Liver (tissue), 8 donors: ENCODE measurements at regions not wholly inside any gene's neighbourhood (a gene's known extent, or its start where the extent isn't known, plus 50 kb on each side); places are given as distances from the start of the nearest gene placed in this dataset.

Experiments
- DNase-seq: peaks from one replicate; pipeline ENCODE4 v3.0.0-alpha.2; 2017; ENCODE audit warnings: low spot score
- H3K27ac ChIP-seq, 2 donors: one replicate each; pipeline ENCODE4 v1.7.0; 2013; ENCODE audit warnings: inconsistent platforms in 2 of 2, low read length in 2 of 2, control low read depth in 1 of 2, low read depth in 1 of 2, mild to moderate bottlenecking in 1 of 2
- H3K27me3 ChIP-seq, 4 donors: one replicate each; pipeline versions ENCODE4 v1.6.1 to v1.7.0; 2013; ENCODE audit warnings: low read length in 3 of 4, inconsistent platforms in 1 of 4, mild to moderate bottlenecking in 1 of 4, moderate library complexity in 1 of 4; ENCODE audit not compliant: control insufficient read depth in 4 of 4, insufficient read depth in 4 of 4
- H3K36me3 ChIP-seq, 4 donors: one replicate each; pipeline versions ENCODE4 v1.6.1 to v1.7.0; 2013; ENCODE audit warnings: low read length in 3 of 4, mild to moderate bottlenecking in 3 of 4, low read depth in 1 of 4, moderate library complexity in 1 of 4; ENCODE audit not compliant: control insufficient read depth in 4 of 4, insufficient read depth in 3 of 4
- H3K4me1 ChIP-seq, 4 donors: one replicate each; pipeline versions ENCODE4 v1.6.1 to v1.7.0; 2013; ENCODE audit warnings: low read length in 3 of 4, mild to moderate bottlenecking in 3 of 4, moderate library complexity in 1 of 4; ENCODE audit not compliant: control insufficient read depth in 4 of 4, insufficient read depth in 4 of 4
- H3K4me3 ChIP-seq, 3 donors: one replicate each; pipeline versions ENCODE4 v1.6.1 to v1.7.0; 2013; ENCODE audit warnings: low read length in 3 of 3, control low read depth in 1 of 3, low read depth in 1 of 3, mild to moderate bottlenecking in 1 of 3
- H3K9ac ChIP-seq, 2 donors: one replicate each; pipeline ENCODE4 v1.7.0; 2013; ENCODE audit warnings: low read length in 2 of 2, mild to moderate bottlenecking in 2 of 2, moderate library complexity in 2 of 2, control low read depth in 1 of 2, low read depth in 1 of 2
- H3K9me3 ChIP-seq, 4 donors: one replicate each; pipeline versions ENCODE4 v1.6.1 to v1.7.0; 2013; ENCODE audit warnings: low read length in 3 of 4; ENCODE audit not compliant: control insufficient read depth in 4 of 4
- EGR1 ChIP-seq, 2 donors: IDR thresholded peaks; 2 replicates each; pipeline ENCODE4 v1.6.1; 2016 to 2018; ENCODE audit warnings: antibody characterized with exemption in 2 of 2, low read depth in 2 of 2
- FOXA1 ChIP-seq: IDR thresholded peaks from 2 replicates; pipeline ENCODE4 v1.6.1; 2016; ENCODE audit warnings: antibody characterized with exemption
- FOXA2 ChIP-seq: IDR thresholded peaks from 2 replicates; pipeline ENCODE4 v1.6.1; 2016; ENCODE audit warnings: antibody characterized with exemption
- GABPA ChIP-seq, 2 donors: IDR thresholded peaks in 1 of 2; conservative IDR thresholded peaks in 1 of 2; 2 replicates each; pipeline ENCODE4 v1.6.1; 2016; ENCODE audit warnings: antibody characterized with exemption in 2 of 2, mild to moderate bottlenecking in 1 of 2, moderate library complexity in 1 of 2
- HNF4A ChIP-seq, 2 donors: conservative IDR thresholded peaks; 2 replicates each; pipeline ENCODE4 v1.6.1; 2016; ENCODE audit warnings: antibody characterized with exemption in 2 of 2, mild to moderate bottlenecking in 2 of 2
- HNF4G ChIP-seq: IDR thresholded peaks from 2 replicates; pipeline ENCODE4 v1.6.1; 2016; ENCODE audit warnings: antibody characterized with exemption
- JUND ChIP-seq, 2 donors: IDR thresholded peaks; 2 replicates each; pipeline ENCODE4 v1.6.1; 2016; ENCODE audit warnings: antibody characterized with exemption in 2 of 2
- NR2F2 ChIP-seq: IDR thresholded peaks from 2 replicates; pipeline ENCODE4 v1.6.1; 2016; ENCODE audit warnings: antibody characterized with exemption
- RAD21 ChIP-seq, 2 donors: IDR thresholded peaks; 2 replicates each; pipeline ENCODE4 v1.6.1; 2016; ENCODE audit warnings: antibody characterized with exemption in 2 of 2, mild to moderate bottlenecking in 2 of 2
- RXRA ChIP-seq, 2 donors: IDR thresholded peaks; 2 replicates each; pipeline ENCODE4 v1.6.1; 2017 to 2018; ENCODE audit warnings: antibody characterized with exemption in 2 of 2, mild to moderate bottlenecking in 1 of 2
- SP1 ChIP-seq: IDR thresholded peaks from 2 replicates; pipeline ENCODE4 v1.6.1; 2018; ENCODE audit warnings: antibody characterized with exemption, mild to moderate bottlenecking
- TAF1 ChIP-seq: conservative IDR thresholded peaks from 2 replicates; pipeline ENCODE4 v1.6.1; 2016; ENCODE audit warnings: antibody characterized with exemption, mild to moderate bottlenecking
- YY1 ChIP-seq: IDR thresholded peaks from 2 replicates; pipeline ENCODE4 v1.6.1; 2016; ENCODE audit warnings: antibody characterized with exemption, mild to moderate bottlenecking
- WGBS: extraction: QIAGEN DNeasy Blood & Tissue Kit; methylation state at CpG from one replicate; pipeline ENCODE4 v1.1.7; 2013; 5-methylcytosine and 5-hydroxymethylcytosine counted together
- TF ChIP-seq, protein P1 (sequence below): fragments of 150-350 bp; IDR thresholded peaks from 2 replicates; pipeline ENCODE4 v1.5.1; 2017; ENCODE audit warnings: improper control_type of control experiment, low read depth, low read length; ENCODE audit not compliant: missing input control
- TF ChIP-seq, protein P2 (sequence below): IDR thresholded peaks from 2 replicates; pipeline ENCODE4 v1.6.1; 2016; ENCODE audit warnings: antibody characterized with exemption
- TF ChIP-seq, protein P3 (sequence below): IDR thresholded peaks from 2 replicates; pipeline ENCODE4 v1.6.1; 2016; ENCODE audit warnings: antibody characterized with exemption
- TF ChIP-seq, protein P4 (sequence below): IDR thresholded peaks from 2 replicates; pipeline ENCODE4 v1.6.1; 2016; ENCODE audit warnings: antibody characterized with exemption
- TF ChIP-seq, protein P5 (sequence below): IDR thresholded peaks from 2 replicates; pipeline ENCODE4 v1.6.1; 2016; ENCODE audit warnings: antibody characterized with exemption, mild to moderate bottlenecking
- donor health status: healthy.
- donor health status: healthy.
- donor health status: healthy.
- donor health status: healthy.
- donor health status: healthy.

DNA sequence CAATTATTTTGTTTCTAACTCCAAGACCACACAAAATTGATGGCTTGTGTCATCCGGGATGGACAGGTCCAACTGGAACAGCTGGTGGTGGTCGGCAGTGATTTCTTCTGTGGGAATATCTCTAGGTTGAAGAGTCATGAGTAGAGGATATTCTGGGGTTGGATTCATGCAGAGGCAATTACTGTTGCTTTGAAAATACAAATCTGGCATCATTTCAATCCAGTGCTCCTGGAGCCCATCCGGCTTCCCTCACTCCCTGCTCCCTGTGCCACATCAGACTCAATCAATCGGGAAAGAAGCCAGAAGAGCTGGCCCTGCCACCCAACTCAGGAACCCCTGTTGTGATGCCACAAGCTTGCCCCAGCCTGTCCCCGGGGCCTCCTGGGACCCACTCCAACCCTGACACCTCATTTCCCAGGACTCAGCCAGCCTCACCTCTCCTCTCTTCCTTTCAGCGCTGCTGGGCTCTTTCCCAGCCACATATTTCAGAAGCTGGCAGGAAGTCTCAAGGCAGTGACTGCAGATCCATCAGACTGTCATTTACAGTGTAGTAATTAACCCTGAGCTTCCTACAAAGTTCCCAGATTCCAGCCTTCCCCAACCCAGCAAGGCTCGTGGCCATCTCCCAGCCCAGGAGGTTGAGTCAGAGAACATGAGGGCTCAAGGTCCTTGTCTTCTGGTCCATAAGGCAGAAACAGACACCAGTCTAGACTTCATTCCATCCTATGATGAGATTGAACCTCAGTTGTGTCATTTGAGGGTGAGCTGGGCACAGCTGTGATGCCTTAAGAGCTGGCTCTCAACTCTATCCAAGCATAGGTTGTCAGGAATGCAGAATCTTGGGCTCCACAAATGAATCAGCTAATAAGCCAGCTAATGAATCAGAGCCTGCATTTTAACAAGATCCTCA is 114.0 kb downstream of the FAM174B start:
- no peak overlapping the region for H3K27ac ChIP-seq
- H3K4me3 ChIP-seq: no peak overlapping the region
- no peaks in the 10 kb centered on the region for H3K9me3 ChIP-seq
- TF ChIP-seq, protein P1, sequence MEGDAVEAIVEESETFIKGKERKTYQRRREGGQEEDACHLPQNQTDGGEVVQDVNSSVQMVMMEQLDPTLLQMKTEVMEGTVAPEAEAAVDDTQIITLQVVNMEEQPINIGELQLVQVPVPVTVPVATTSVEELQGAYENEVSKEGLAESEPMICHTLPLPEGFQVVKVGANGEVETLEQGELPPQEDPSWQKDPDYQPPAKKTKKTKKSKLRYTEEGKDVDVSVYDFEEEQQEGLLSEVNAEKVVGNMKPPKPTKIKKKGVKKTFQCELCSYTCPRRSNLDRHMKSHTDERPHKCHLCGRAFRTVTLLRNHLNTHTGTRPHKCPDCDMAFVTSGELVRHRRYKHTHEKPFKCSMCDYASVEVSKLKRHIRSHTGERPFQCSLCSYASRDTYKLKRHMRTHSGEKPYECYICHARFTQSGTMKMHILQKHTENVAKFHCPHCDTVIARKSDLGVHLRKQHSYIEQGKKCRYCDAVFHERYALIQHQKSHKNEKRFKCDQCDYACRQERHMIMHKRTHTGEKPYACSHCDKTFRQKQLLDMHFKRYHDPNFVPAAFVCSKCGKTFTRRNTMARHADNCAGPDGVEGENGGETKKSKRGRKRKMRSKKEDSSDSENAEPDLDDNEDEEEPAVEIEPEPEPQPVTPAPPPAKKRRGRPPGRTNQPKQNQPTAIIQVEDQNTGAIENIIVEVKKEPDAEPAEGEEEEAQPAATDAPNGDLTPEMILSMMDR: no peak
- TF ChIP-seq GABPA (IDR thresholded peaks at IDR 0.05 in 1 of 2, conservative IDR thresholded peaks at IDR 0.05 in 1 of 2) (no peak), EGR1 (IDR thresholded peaks at IDR 0.05; ENCODE audit: low read depth in 2 of 2) (no peak), SP1 (no peak), TAF1 (no peak), FOXA1 (no peak), FOXA2 (no peak), RAD21 (IDR thresholded peaks at IDR 0.05) (no peak), HNF4G (no peak), HNF4A (conservative IDR thresholded peaks at IDR 0.05) (no peak)
- TF ChIP-seq, protein P2, sequence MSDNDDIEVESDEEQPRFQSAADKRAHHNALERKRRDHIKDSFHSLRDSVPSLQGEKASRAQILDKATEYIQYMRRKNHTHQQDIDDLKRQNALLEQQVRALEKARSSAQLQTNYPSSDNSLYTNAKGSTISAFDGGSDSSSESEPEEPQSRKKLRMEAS: no peak
- TF ChIP-seq, protein P3, sequence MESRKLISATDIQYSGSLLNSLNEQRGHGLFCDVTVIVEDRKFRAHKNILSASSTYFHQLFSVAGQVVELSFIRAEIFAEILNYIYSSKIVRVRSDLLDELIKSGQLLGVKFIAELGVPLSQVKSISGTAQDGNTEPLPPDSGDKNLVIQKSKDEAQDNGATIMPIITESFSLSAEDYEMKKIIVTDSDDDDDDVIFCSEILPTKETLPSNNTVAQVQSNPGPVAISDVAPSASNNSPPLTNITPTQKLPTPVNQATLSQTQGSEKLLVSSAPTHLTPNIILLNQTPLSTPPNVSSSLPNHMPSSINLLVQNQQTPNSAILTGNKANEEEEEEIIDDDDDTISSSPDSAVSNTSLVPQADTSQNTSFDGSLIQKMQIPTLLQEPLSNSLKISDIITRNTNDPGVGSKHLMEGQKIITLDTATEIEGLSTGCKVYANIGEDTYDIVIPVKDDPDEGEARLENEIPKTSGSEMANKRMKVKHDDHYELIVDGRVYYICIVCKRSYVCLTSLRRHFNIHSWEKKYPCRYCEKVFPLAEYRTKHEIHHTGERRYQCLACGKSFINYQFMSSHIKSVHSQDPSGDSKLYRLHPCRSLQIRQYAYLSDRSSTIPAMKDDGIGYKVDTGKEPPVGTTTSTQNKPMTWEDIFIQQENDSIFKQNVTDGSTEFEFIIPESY: no peak
- TF ChIP-seq, protein P4, sequence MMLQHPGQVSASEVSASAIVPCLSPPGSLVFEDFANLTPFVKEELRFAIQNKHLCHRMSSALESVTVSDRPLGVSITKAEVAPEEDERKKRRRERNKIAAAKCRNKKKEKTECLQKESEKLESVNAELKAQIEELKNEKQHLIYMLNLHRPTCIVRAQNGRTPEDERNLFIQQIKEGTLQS: no peak
- DNase-seq: no peak
- WGBS: 70% methylated on average over 7 of the region's 7 CpGs
- H3K36me3 ChIP-seq: no peaks in the 10 kb centered on the region
- no peak overlapping the region for H3K9ac ChIP-seq
- no peaks in the 10 kb centered on the region for H3K27me3 ChIP-seq
- no peaks in the 10 kb centered on the region for H3K4me1 ChIP-seq

DNA sequence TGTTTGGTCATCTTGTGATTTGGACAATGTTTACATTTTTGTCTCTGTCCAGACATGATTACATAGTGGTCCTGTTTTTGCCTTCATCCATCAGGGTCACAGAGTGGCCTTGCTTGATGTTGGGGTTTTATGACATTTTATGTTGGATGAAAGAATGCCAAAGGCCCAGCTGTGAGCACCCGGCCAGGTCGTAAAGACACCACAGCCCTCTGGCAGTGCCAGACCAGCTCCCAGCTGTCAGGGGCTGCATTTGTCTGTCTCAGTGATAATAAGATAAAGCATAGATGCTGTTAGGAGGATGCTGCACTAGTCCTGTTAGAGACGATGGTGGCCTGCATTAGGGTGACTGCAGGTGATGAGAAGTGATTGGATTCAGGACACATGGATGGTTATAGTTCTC is 117.5 kb downstream of the FAM174B start:
- Histone ChIP-seq H3K27ac (no peak overlapping the region), H3K4me1 (no peaks in the 10 kb centered on the region), H3K27me3 (no peaks in the 10 kb centered on the region), H3K9me3 (peaks cover 0 to 2% (median 0%) of the 10 kb centered on the region in 4 donors), H3K9ac (no peak overlapping the region), H3K4me3 (no peak overlapping the region), H3K36me3 (no peaks in the 10 kb centered on the region)
- WGBS: 74% methylated on average over 3 of the region's 3 CpGs
- DNase-seq: no peak
- TF ChIP-seq SP1 (no peak), HNF4G (no peak), FOXA1 (no peak), RAD21 (IDR thresholded peaks at IDR 0.05) (no peak), HNF4A (conservative IDR thresholded peaks at IDR 0.05) (no peak), EGR1 (IDR thresholded peaks at IDR 0.05; ENCODE audit: low read depth in 2 of 2) (no peak), FOXA2 (no peak), TAF1 (no peak), JUND (IDR thresholded peaks at IDR 0.05) (no peak), GABPA (IDR thresholded peaks at IDR 0.05 in 1 of 2, conservative IDR thresholded peaks at IDR 0.05 in 1 of 2) (no peak), RXRA (IDR thresholded peaks at IDR 0.05) (no peak), NR2F2 (no peak), YY1 (no peak)
- TF ChIP-seq, protein P2: no peak
- TF ChIP-seq, protein P1: no peak
- TF ChIP-seq, protein P5, sequence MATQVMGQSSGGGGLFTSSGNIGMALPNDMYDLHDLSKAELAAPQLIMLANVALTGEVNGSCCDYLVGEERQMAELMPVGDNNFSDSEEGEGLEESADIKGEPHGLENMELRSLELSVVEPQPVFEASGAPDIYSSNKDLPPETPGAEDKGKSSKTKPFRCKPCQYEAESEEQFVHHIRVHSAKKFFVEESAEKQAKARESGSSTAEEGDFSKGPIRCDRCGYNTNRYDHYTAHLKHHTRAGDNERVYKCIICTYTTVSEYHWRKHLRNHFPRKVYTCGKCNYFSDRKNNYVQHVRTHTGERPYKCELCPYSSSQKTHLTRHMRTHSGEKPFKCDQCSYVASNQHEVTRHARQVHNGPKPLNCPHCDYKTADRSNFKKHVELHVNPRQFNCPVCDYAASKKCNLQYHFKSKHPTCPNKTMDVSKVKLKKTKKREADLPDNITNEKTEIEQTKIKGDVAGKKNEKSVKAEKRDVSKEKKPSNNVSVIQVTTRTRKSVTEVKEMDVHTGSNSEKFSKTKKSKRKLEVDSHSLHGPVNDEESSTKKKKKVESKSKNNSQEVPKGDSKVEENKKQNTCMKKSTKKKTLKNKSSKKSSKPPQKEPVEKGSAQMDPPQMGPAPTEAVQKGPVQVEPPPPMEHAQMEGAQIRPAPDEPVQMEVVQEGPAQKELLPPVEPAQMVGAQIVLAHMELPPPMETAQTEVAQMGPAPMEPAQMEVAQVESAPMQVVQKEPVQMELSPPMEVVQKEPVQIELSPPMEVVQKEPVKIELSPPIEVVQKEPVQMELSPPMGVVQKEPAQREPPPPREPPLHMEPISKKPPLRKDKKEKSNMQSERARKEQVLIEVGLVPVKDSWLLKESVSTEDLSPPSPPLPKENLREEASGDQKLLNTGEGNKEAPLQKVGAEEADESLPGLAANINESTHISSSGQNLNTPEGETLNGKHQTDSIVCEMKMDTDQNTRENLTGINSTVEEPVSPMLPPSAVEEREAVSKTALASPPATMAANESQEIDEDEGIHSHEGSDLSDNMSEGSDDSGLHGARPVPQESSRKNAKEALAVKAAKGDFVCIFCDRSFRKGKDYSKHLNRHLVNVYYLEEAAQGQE: no peak
- TF ChIP-seq, protein P4: no peak
